Astrocyte (in vitro differentiated cells and primary cell): ENCODE measurements at regions not wholly inside any gene's neighbourhood (a gene's known extent, or its start where the extent isn't known, plus 50 kb on each side); places are given as distances from the start of the nearest gene placed in this dataset.

Experiments used
- DNase-seq: peaks from one replicate; pipeline ENCODE4 v3.0.0-alpha.2; 2010; ENCODE audit warnings: low read depth
- FAIRE-seq: peaks from 2 replicates; lab custom pipeline; 2011; peaks lifted over from hg19 to GRCh38; lab: Jason Lieb, UNC
- H2AFZ ChIP-seq: 2 replicates; pipeline ENCODE4 v1.6.0; 2012; ENCODE audit warnings: low read depth, low read length, inconsistent platforms
- H3K27ac ChIP-seq: 2 replicates; pipeline ENCODE4 v1.5.1; 2011; ENCODE audit warnings: low read depth, low read length, inconsistent platforms
- H3K27me3 ChIP-seq: 2 replicates; pipeline ENCODE4 v1.6.0; 2011; ENCODE audit warnings: low read length, inconsistent platforms; ENCODE audit not compliant: insufficient read depth
- H3K36me3 ChIP-seq: 2 replicates; pipeline ENCODE4 v1.5.1; 2011; ENCODE audit warnings: low read length, inconsistent platforms; ENCODE audit not compliant: insufficient read depth
- H3K4me1 ChIP-seq: 2 replicates; pipeline ENCODE4 v1.5.1; 2011; ENCODE audit warnings: low read length, inconsistent platforms; ENCODE audit not compliant: insufficient read depth
- H3K4me2 ChIP-seq: 2 replicates; pipeline ENCODE4 v1.6.0; 2012; ENCODE audit warnings: low read length, inconsistent platforms
- H3K4me3 ChIP-seq: 2 replicates; pipeline ENCODE4 v1.5.1; 2011; ENCODE audit warnings: low read depth, mild to moderate bottlenecking, low read length, inconsistent platforms; ENCODE audit not compliant: insufficient read depth
- H3K79me2 ChIP-seq: 2 replicates; pipeline ENCODE4 v1.6.0; 2012; ENCODE audit warnings: mild to moderate bottlenecking, low read length, inconsistent platforms; ENCODE audit not compliant: insufficient read depth
- H3K9ac ChIP-seq: 2 replicates; pipeline ENCODE4 v1.6.0; 2012; ENCODE audit warnings: mild to moderate bottlenecking, low read length, inconsistent platforms
- H3K9me3 ChIP-seq: 2 replicates; pipeline ENCODE4 v1.5.1; 2012; ENCODE audit warnings: low read depth, mild to moderate bottlenecking, low read length, inconsistent platforms; ENCODE audit not compliant: insufficient read depth
- H4K20me1 ChIP-seq: 2 replicates; pipeline ENCODE4 v1.6.0; 2012; ENCODE audit warnings: low read length, inconsistent platforms; ENCODE audit not compliant: insufficient read depth
- H3K27ac Mint-ChIP-seq: one replicate; pipeline ENCODE4 v1.8.0; 2021; ENCODE audit warnings: mild to moderate bottlenecking, mixed read lengths; ENCODE audit not compliant: unreplicated experiment
- H3K27me3 Mint-ChIP-seq: one replicate; pipeline ENCODE4 v1.8.0; 2021; ENCODE audit warnings: low read depth, mixed read lengths; ENCODE audit not compliant: unreplicated experiment
- H3K36me3 Mint-ChIP-seq: one replicate; pipeline ENCODE4 v1.8.0; 2021; ENCODE audit warnings: low read depth, mixed read lengths; ENCODE audit not compliant: unreplicated experiment
- H3K4me1 Mint-ChIP-seq: one replicate; pipeline ENCODE4 v1.8.0; 2021; ENCODE audit warnings: low read depth, mixed read lengths; ENCODE audit not compliant: unreplicated experiment
- H3K4me3 Mint-ChIP-seq: one replicate; pipeline ENCODE4 v1.8.0; 2021; ENCODE audit warnings: mild to moderate bottlenecking, moderate library complexity, mixed read lengths; ENCODE audit not compliant: unreplicated experiment
- H3K9me3 Mint-ChIP-seq: one replicate; pipeline ENCODE4 v1.8.0; 2021; ENCODE audit warnings: mild to moderate bottlenecking, mixed read lengths; ENCODE audit not compliant: unreplicated experiment
- EZH2 ChIP-seq: IDR thresholded peaks from 2 replicates; pipeline ENCODE4 v1.6.1; 2012; ENCODE audit warnings: mild to moderate bottlenecking, low read length, inconsistent platforms; ENCODE audit not compliant: insufficient read depth
- TF ChIP-seq, protein P1 (sequence below): IDR thresholded peaks from 2 replicates; pipeline ENCODE4 v1.5.1; 2011; ENCODE audit warnings: low read depth, mild to moderate bottlenecking, inconsistent platforms, low read length, moderate library complexity; ENCODE audit not compliant: insufficient read depth

- Mint-ChIP-seq H3K9me3 (no peaks in the 10 kb centered on the region), H3K4me3 (no peak overlapping the region), H3K27ac (no peak overlapping the region), H3K27me3 (no peaks in the 10 kb centered on the region), H3K4me1 (no peaks in the 10 kb centered on the region), H3K36me3 (no peaks in the 10 kb centered on the region)
- Histone ChIP-seq H3K9ac (no peak overlapping the region), H4K20me1 (no peaks in the 10 kb centered on the region), H3K27me3 (no peaks in the 10 kb centered on the region), H3K4me2 (no peak overlapping the region), H3K4me3 (no peak overlapping the region), H3K9me3 (no peaks in the 10 kb centered on the region), H2AFZ (no peak overlapping the region), H3K36me3 (no peaks in the 10 kb centered on the region), H3K27ac (no peak overlapping the region), H3K79me2 (no peaks in the 10 kb centered on the region), H3K4me1 (no peaks in the 10 kb centered on the region)
- no peak for TF ChIP-seq EZH2
- TF ChIP-seq, protein P1, sequence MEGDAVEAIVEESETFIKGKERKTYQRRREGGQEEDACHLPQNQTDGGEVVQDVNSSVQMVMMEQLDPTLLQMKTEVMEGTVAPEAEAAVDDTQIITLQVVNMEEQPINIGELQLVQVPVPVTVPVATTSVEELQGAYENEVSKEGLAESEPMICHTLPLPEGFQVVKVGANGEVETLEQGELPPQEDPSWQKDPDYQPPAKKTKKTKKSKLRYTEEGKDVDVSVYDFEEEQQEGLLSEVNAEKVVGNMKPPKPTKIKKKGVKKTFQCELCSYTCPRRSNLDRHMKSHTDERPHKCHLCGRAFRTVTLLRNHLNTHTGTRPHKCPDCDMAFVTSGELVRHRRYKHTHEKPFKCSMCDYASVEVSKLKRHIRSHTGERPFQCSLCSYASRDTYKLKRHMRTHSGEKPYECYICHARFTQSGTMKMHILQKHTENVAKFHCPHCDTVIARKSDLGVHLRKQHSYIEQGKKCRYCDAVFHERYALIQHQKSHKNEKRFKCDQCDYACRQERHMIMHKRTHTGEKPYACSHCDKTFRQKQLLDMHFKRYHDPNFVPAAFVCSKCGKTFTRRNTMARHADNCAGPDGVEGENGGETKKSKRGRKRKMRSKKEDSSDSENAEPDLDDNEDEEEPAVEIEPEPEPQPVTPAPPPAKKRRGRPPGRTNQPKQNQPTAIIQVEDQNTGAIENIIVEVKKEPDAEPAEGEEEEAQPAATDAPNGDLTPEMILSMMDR, result no peak
- FAIRE-seq (no peak), DNase-seq (no peak)
These were observed 255.1 kb downstream of the NR2F1-AS1 start for GRCh38 chr5:93325946-93326345.

- H2AFZ ChIP-seq, result no peak overlapping the region
- Mint-ChIP-seq H3K27ac (no peak overlapping the region), H3K4me1 (no peaks in the 10 kb centered on the region), H3K9me3 (no peaks in the 10 kb centered on the region), H3K4me3 (no peak overlapping the region), H3K27me3 (no peaks in the 10 kb centered on the region), H3K36me3 (no peaks in the 10 kb centered on the region)
- H3K4me3 ChIP-seq, result no peak overlapping the region
- H4K20me1 ChIP-seq, result no peaks in the 10 kb centered on the region
- H3K27ac ChIP-seq, result no peak overlapping the region
- no peaks in the 10 kb centered on the region for H3K27me3 ChIP-seq
- TF ChIP-seq, protein P1, result no peak
- no peak for TF ChIP-seq EZH2
- no peak overlapping the region for H3K9ac ChIP-seq
- H3K79me2 ChIP-seq, result no peaks in the 10 kb centered on the region
- DNase-seq (no peak), FAIRE-seq (peak; percentile 9)
- no peaks in the 10 kb centered on the region for H3K4me1 ChIP-seq
- no peaks in the 10 kb centered on the region for H3K36me3 ChIP-seq
- no peak overlapping the region for H3K4me2 ChIP-seq
- no peaks in the 10 kb centered on the region for H3K9me3 ChIP-seq
These were observed 257.8 kb downstream of the NR2F1-AS1 start for GRCh38 chr5:93322974-93323860.

DNA sequence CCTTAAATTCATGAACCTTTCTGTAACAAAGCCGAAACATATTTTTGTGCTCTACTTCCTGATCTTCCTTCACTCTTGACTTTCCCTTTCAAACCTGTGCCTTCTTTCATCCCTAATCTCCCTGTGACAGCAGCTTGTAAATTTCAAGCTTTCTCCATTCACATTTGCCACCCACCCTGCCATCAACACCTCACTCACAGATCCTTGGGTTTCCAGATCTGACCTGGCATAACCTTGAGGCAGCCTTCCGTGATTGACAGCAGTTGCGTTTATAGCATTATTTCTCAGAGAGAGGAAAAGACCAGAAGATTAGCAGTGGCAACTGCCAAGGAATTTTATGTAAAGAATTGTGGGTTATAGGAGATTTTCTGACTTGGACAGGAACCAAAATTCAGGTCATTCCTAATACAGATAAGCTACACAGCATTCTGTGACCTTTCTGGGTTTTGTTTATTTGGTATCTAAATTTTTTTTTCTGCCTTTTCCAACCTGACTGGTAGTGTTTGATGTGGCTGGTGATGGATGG, 260.0 kb downstream of the NR2F1-AS1 start:
- H3K4me2 ChIP-seq, result no peak overlapping the region
- no peak overlapping the region for H2AFZ ChIP-seq
- no peak overlapping the region for H3K4me3 ChIP-seq
- H3K36me3 ChIP-seq, result no peaks in the 10 kb centered on the region
- no peaks in the 10 kb centered on the region for H3K9me3 ChIP-seq
- no peak overlapping the region for H3K4me3 Mint-ChIP-seq
- H3K27ac ChIP-seq, result no peak overlapping the region
- no peak for DNase-seq
- no peak for FAIRE-seq
- no peaks in the 10 kb centered on the region for H3K4me1 ChIP-seq
- H3K4me1 Mint-ChIP-seq, result no peaks in the 10 kb centered on the region
- H4K20me1 ChIP-seq, result no peaks in the 10 kb centered on the region
- no peak overlapping the region for H3K27ac Mint-ChIP-seq
- H3K79me2 ChIP-seq, result no peaks in the 10 kb centered on the region
- no peaks in the 10 kb centered on the region for H3K9me3 Mint-ChIP-seq
- no peak overlapping the region for H3K9ac ChIP-seq
- H3K27me3 ChIP-seq, result no peaks in the 10 kb centered on the region
- no peaks in the 10 kb centered on the region for H3K27me3 Mint-ChIP-seq
- TF ChIP-seq EZH2, result no peak
- TF ChIP-seq, protein P1, result no peak
- no peaks in the 10 kb centered on the region for H3K36me3 Mint-ChIP-seq
